GM12891 (cell line): ENCODE measurements at regions not wholly inside any gene's neighbourhood (a gene's known extent, or its start where the extent isn't known, plus 50 kb on each side); places are given as distances from the start of the nearest gene placed in this dataset.

Source experiments
- POLR2A ChIP-seq: IDR thresholded peaks from 2 replicates; pipeline ENCODE4 v1.6.1; 2011; ENCODE audit warnings: low read depth, low read length, control low read depth
- POLR2AphosphoS5 ChIP-seq: IDR thresholded peaks from 2 replicates; pipeline ENCODE4 v1.6.1; 2011; ENCODE audit warnings: low read depth, low read length, control low read depth
- POU2F2 ChIP-seq: IDR thresholded peaks from 2 replicates; pipeline ENCODE4 v1.6.1; 2011; ENCODE audit warnings: low read depth, mild to moderate bottlenecking, control low read depth, low read length, moderate library complexity
- TAF1 ChIP-seq: IDR thresholded peaks from 2 replicates; pipeline ENCODE4 v1.6.1; 2011; ENCODE audit warnings: low read depth, low read length, control low read depth

DNA sequence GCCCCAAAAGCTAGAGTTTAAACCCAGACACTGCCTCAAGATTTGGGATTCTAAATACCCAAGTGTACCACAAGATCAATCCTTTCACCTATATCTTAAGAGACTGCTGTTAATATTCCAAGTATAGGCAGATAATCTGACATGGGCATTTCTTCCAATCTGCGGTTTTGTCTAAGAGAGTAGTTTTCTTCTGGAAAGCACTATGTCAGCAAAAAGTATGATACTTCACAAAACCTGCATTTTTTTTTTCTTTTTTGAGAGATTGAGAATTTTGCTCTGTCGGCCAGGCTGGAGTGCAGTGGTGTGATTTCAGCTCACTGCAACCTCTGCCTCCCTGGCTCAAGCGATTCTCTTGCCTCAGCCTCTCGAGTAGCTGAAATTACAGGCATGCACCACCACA, 190.7 kb upstream of the TYRP1 start:
- TF ChIP-seq POLR2AphosphoS5 (no peak), POLR2A (no peak), TAF1 (no peak), POU2F2 (no peak)
